MCF 10A (cell line): ENCODE measurements at regions not wholly inside any gene's neighbourhood (a gene's known extent, or its start where the extent isn't known, plus 50 kb on each side); places are given as distances from the start of the nearest gene placed in this dataset.

Experiments
- BruUV-seq: library from RNA; stranded (reverse); fragments of 400-500 nt; replicated peaks from 2 replicates; lab custom pipeline; 2021; lab: Mats Ljungman, UMichigan
- CTCF ChIA-PET: fragments of 300-600 bp; sonication (Branson Sonifier 250); formaldehyde crosslinking; extraction: SDS; loops from one replicate; lab custom pipeline; 2021; ENCODE audit warnings: antibody characterized with exemption, inconsistent platforms; lab: Yijun Ruan, JAX
- POLR2A ChIA-PET: fragments of 300-600, 350-650 bp; sonication (Branson Sonifier 250); formaldehyde crosslinking; extraction: SDS; loops from one replicate; lab custom pipeline; 2020; ENCODE audit warnings: antibody characterized with exemption, inconsistent platforms; lab: Yijun Ruan, JAX
- DNase-seq: peaks from one replicate; pipeline ENCODE4 v3.0.0-alpha.2; 2018; ENCODE audit not compliant: unreplicated experiment
- H3K27ac Mint-ChIP-seq: one replicate; pipeline ENCODE4 v1.8.0; 2022; ENCODE audit warnings: mild to moderate bottlenecking, low read depth, mixed read lengths; ENCODE audit not compliant: unreplicated experiment
- H3K27me3 Mint-ChIP-seq: one replicate; pipeline ENCODE4 v1.8.0; 2022; ENCODE audit warnings: mixed read lengths; ENCODE audit not compliant: insufficient read depth, unreplicated experiment
- H3K36me3 Mint-ChIP-seq: one replicate; pipeline ENCODE4 v1.8.0; 2022; ENCODE audit warnings: mild to moderate bottlenecking, moderate library complexity, mixed read lengths; ENCODE audit not compliant: insufficient read depth, unreplicated experiment
- H3K4me1 Mint-ChIP-seq: one replicate; pipeline ENCODE4 v1.8.0; 2022; ENCODE audit warnings: mixed read lengths; ENCODE audit not compliant: insufficient read depth, unreplicated experiment
- H3K4me3 Mint-ChIP-seq: one replicate; pipeline ENCODE4 v1.8.0; 2022; ENCODE audit warnings: mild to moderate bottlenecking, moderate library complexity, mixed read lengths; ENCODE audit not compliant: unreplicated experiment
- H3K9me3 Mint-ChIP-seq: one replicate; pipeline ENCODE4 v1.8.0; 2022; ENCODE audit warnings: mixed read lengths; ENCODE audit not compliant: unreplicated experiment
- CTCF ChIP-seq: fragments of 200-600 bp; IDR thresholded peaks from one replicate; pipeline ENCODE4 v1.8.0; 2022; ENCODE audit warnings: antibody characterized with exemption, mild to moderate bottlenecking; ENCODE audit not compliant: unreplicated experiment
- intact Hi-C: fragments of 100-400 bp; cut with micrococcal nuclease; formaldehyde crosslinking; loops from 2 replicates; pipeline ENCODE4 v1.14.1; 2022

DNA sequence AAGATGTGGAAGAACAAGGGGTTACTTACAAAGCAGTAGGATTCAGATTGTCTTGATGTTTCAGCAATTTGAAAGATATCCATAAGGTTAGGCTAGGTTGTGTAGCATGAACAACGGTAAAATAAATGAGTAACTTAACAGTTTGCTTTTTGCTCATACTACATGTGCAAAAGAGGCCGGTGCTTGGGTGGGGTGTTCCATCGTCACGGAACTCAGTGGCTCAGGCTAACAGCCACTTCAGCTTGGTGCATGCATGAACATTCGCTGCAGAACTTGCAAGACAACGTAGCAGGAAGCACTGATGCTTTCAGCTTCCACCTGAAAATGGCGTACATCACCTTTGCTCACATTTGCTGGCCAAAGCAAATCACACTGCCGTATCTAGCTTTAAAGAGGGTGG, 407.3 kb upstream of the CDH20 start:
- Mint-ChIP-seq H3K4me3 (no peak overlapping the region), H3K4me1 (no peaks in the 10 kb centered on the region), H3K27me3 (no peaks in the 10 kb centered on the region), H3K36me3 (no peaks in the 10 kb centered on the region), H3K9me3 (no peaks in the 10 kb centered on the region), H3K27ac (no peak overlapping the region)
- no peak for DNase-seq
- ChIA-PET CTCF (interaction anchor here (0.6 kb wide), 1 partner anchor 11 kb away, joined by 3 read pairs; no protein-coding TSS in a partner anchor), POLR2A (no interaction called here)
- no TSS peak for BruUV-seq
- intact Hi-C loops: no loop called here
- no peak for TF ChIP-seq CTCF

DNA sequence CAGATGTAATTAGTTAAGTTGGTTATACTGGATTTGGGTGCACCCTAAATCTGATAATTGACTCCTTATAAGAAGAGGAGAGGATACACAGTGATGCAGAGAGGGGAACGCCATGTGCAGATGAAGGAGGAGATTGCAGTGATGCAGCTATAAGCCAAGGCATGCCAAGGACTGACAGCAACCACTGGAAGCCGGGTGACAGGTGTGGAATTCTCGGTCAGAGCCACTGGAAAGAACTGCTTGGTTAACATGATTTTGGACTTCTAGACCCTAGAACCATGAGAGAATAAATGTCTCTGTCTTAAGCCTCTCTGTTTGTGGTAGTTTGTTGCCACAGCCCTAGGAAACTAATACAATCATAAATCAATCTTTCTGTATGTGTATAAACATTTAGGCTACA, 403.3 kb upstream of the CDH20 start:
- Mint-ChIP-seq H3K27ac (no peak overlapping the region), H3K27me3 (no peaks in the 10 kb centered on the region), H3K4me1 (no peaks in the 10 kb centered on the region), H3K4me3 (no peak overlapping the region), H3K9me3 (no peaks in the 10 kb centered on the region), H3K36me3 (no peaks in the 10 kb centered on the region)
- DNase-seq: no peak
- intact Hi-C loops: no loop called here
- no TSS peak for BruUV-seq
- ChIA-PET POLR2A (interaction anchor here (0.6 to 0.7 kb wide), 2 partner anchors 15 to 115 kb away, joined by 3 read pairs; no protein-coding TSS in a partner anchor), CTCF (interaction anchor here (0.8 kb wide), 1 partner anchor 48 kb away, joined by 3 read pairs; no protein-coding TSS in a partner anchor)
- TF ChIP-seq CTCF: no peak

- H3K36me3 Mint-ChIP-seq: no peaks in the 10 kb centered on the region
- POLR2A ChIA-PET: interaction anchor here (1.1 to 1.3 kb wide), 2 partner anchors 39 to 43 kb away, joined by 3 read pairs; no protein-coding TSS in a partner anchor
- CTCF ChIA-PET: no interaction called here
- no peaks in the 10 kb centered on the region for H3K27me3 Mint-ChIP-seq
- H3K4me3 Mint-ChIP-seq: no peak overlapping the region
- DNase-seq: no peak
- no peaks in the 10 kb centered on the region for H3K4me1 Mint-ChIP-seq
- H3K9me3 Mint-ChIP-seq: peaks cover 7% of the 10 kb centered on the region
- BruUV-seq: no TSS peak
- no peak for TF ChIP-seq CTCF
- intact Hi-C loops: no loop called here
- no peak overlapping the region for H3K27ac Mint-ChIP-seq
Measured at GRCh38 chr18:60935041-60935910, 398.0 kb upstream of the CDH20 start.

DNA sequence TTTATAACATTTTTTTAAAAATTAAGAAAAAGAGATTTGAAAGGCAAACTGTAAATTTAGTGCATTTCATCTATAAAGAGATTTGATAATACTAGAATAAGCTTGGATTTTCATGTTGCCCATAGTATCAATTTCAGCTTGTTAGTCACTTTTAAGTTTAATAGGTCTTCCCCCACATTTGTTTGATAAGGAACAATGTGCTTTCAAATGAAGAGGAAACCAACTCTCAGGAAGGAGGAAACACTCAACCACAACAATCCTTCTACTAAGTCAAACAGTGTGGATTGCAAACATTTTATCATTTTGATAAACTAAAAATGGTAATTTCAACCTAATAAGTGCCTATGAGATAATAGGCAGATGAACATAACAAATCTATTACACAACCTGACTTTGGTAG, 397.1 kb upstream of the CDH20 start:
- BruUV-seq: no TSS peak
- Mint-ChIP-seq H3K4me3 (no peak overlapping the region), H3K4me1 (no peaks in the 10 kb centered on the region), H3K9me3 (peaks cover 7% of the 10 kb centered on the region), H3K36me3 (no peaks in the 10 kb centered on the region), H3K27ac (no peak overlapping the region), H3K27me3 (no peaks in the 10 kb centered on the region)
- ChIA-PET POLR2A (no interaction called here), CTCF (no interaction called here)
- no peak for TF ChIP-seq CTCF
- intact Hi-C loops: no loop called here
- no peak for DNase-seq
